ENCODE measurements at regions not wholly inside any gene's neighbourhood (a gene's known extent, or its start where the extent isn't known, plus 50 kb on each side); places are given as distances from the start of the nearest gene placed in this dataset.

DNA sequence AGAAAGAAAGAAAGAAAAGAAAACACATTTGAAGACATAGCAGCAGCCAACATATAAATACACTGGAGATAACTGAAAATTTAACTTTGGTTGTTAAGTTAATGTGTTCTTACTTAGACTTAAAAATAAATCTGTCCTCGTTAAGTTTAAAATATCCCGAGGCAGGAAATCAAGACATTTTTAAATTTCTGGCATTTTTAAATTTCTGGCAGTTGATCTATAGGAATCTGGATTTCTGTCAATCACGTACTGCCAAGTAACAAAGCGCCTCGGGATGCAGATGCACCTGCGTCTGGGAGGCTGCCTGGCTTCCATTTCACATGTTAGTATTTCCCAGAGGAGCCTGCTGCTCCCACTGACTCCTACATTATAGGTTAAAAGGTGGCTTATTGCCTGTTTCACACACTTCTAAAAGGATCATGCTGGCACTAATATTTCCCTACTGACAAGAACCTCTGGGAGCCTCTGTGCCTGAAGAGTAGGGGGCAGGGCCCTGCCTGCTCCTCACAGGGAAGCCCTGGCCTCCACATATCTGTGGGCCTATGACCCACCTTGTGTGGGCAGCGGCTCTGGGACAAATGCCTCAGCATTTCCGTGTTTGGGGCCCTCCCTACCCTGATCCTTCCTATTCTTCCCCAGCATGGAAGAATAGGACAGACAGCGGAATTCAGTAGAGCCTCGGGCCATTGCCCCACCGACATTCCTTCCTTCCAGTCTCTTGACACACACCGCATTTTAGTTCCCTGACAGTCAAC lies 62.8 kb upstream of the ATP12A start:
- TF ChIP-seq, protein P1, sequence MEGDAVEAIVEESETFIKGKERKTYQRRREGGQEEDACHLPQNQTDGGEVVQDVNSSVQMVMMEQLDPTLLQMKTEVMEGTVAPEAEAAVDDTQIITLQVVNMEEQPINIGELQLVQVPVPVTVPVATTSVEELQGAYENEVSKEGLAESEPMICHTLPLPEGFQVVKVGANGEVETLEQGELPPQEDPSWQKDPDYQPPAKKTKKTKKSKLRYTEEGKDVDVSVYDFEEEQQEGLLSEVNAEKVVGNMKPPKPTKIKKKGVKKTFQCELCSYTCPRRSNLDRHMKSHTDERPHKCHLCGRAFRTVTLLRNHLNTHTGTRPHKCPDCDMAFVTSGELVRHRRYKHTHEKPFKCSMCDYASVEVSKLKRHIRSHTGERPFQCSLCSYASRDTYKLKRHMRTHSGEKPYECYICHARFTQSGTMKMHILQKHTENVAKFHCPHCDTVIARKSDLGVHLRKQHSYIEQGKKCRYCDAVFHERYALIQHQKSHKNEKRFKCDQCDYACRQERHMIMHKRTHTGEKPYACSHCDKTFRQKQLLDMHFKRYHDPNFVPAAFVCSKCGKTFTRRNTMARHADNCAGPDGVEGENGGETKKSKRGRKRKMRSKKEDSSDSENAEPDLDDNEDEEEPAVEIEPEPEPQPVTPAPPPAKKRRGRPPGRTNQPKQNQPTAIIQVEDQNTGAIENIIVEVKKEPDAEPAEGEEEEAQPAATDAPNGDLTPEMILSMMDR (IDR thresholded peaks at IDR 0.05; ENCODE audit: low read length) = no peak
- TF ChIP-seq EZH2 (IDR thresholded peaks at IDR 0.05; ENCODE audit: borderline replicate concordance, low read length) = no peak
